Endothelial cell of umbilical vein (primary cell): ENCODE measurements at regions not wholly inside any gene's neighbourhood (a gene's known extent, or its start where the extent isn't known, plus 50 kb on each side); places are given as distances from the start of the nearest gene placed in this dataset.

Source experiments
- BruUV-seq: library from RNA; stranded (reverse); fragments of 400-500 nt; replicated peaks from 2 replicates; lab custom pipeline; 2021; lab: Mats Ljungman, UMichigan
- CTCF ChIA-PET: fragments of 300-600, 350-600 bp; sonication (Branson Sonifier 250); formaldehyde crosslinking; loops from one replicate; lab custom pipeline; 2021; ENCODE audit warnings: antibody characterized with exemption, inconsistent platforms; lab: Charles Lee
- POLR2A ChIA-PET: fragments of 300-600, 350-600 bp; sonication (Branson Sonifier 250); formaldehyde crosslinking; loops from one replicate; lab custom pipeline; 2021; ENCODE audit warnings: antibody characterized with exemption, inconsistent platforms; lab: Charles Lee
- DNase-seq: peaks from one replicate; pipeline ENCODE4 v3.0.0-alpha.2; 2011; ENCODE audit warnings: low read depth, low spot score
- FAIRE-seq: peaks from 2 replicates; lab custom pipeline; 2011; peaks lifted over from hg19 to GRCh38; lab: Jason Lieb, UNC
- H2AFZ ChIP-seq: 2 replicates; pipeline ENCODE4 v1.6.0; 2012; ENCODE audit warnings: low read depth, low read length, control low read depth, inconsistent platforms
- H3K27ac ChIP-seq: 2 replicates; pipeline ENCODE4 v1.5.1; 2011; ENCODE audit warnings: low read depth, mild to moderate bottlenecking, control low read depth, low read length, moderate library complexity; ENCODE audit not compliant: insufficient read depth
- H3K27me3 ChIP-seq, 2 experiments: 2 replicates each; pipeline versions ENCODE4 v1.6.0 to v1.6.1; 2011; ENCODE audit warnings: low read length in 2 of 2, mixed read lengths in 1 of 2; ENCODE audit not compliant: control insufficient read depth in 2 of 2, insufficient read depth in 2 of 2
- H3K36me3 ChIP-seq, 2 experiments: 2 replicates in 1 of 2; 3 replicates in 1 of 2; pipeline ENCODE4 v1.5.1; 2011; ENCODE audit warnings: low read length in 2 of 2, mild to moderate bottlenecking in 1 of 2, moderate library complexity in 1 of 2; ENCODE audit not compliant: control insufficient read depth in 2 of 2, insufficient read depth in 2 of 2; ENCODE audit errors: extremely low read depth in 1 of 2
- H3K4me1 ChIP-seq: 3 replicates; pipeline ENCODE4 v1.5.1; 2011; ENCODE audit warnings: mild to moderate bottlenecking, low read length; ENCODE audit not compliant: control insufficient read depth, insufficient read depth; ENCODE audit errors: extremely low read depth
- H3K4me2 ChIP-seq: 2 replicates; pipeline ENCODE4 v1.6.1; 2011; ENCODE audit warnings: low read length, control low read depth, mixed read lengths; ENCODE audit not compliant: insufficient read depth
- H3K4me3 ChIP-seq, 3 experiments: fragments of 200-600 bp in 1 of 3; sonication (generic), shearing (Covaris generic) in 1 of 3; replicated peaks in 1 of 3; 2 replicates each; pipeline ENCODE4 v1.5.1; 2011 to 2016; ENCODE audit warnings: control low read depth in 3 of 3, low read length in 3 of 3, mild to moderate bottlenecking in 2 of 3, inconsistent platforms in 1 of 3, low read depth in 1 of 3, moderate library complexity in 1 of 3; ENCODE audit not compliant: insufficient read depth in 1 of 3
- H3K79me2 ChIP-seq: 2 replicates; pipeline ENCODE4 v1.6.0; 2012; ENCODE audit warnings: low read length, inconsistent platforms; ENCODE audit not compliant: control insufficient read depth, insufficient read depth
- H3K9ac ChIP-seq: replicated peaks from 2 replicates; pipeline ENCODE3; 2011; ENCODE audit warnings: low read length, control low read depth; ENCODE audit not compliant: insufficient read depth; ENCODE audit errors: extremely low read depth
- H3K9me1 ChIP-seq: replicated peaks from 3 replicates; pipeline ENCODE4 v1.6.0; 2011; ENCODE audit warnings: mild to moderate bottlenecking, low read length; ENCODE audit not compliant: control insufficient read depth, insufficient read depth; ENCODE audit errors: extremely low read depth
- H3K9me3 ChIP-seq: replicated peaks from 2 replicates; pipeline ENCODE4 v1.5.1; 2012; ENCODE audit warnings: low read length, inconsistent platforms; ENCODE audit not compliant: control insufficient read depth, insufficient read depth
- H4K20me1 ChIP-seq: replicated peaks from 2 replicates; pipeline ENCODE3; 2011; ENCODE audit warnings: mild to moderate bottlenecking, low read length; ENCODE audit not compliant: control insufficient read depth, insufficient read depth; ENCODE audit errors: extremely low read depth
- EZH2 ChIP-seq: IDR thresholded peaks from 2 replicates; pipeline ENCODE4 v1.6.1; 2012; ENCODE audit warnings: borderline replicate concordance, low read depth, mild to moderate bottlenecking, moderate library complexity, low read length, inconsistent platforms; ENCODE audit not compliant: severe bottlenecking
- FOS ChIP-seq: IDR thresholded peaks from 2 replicates; pipeline ENCODE4 v1.6.1; 2011; ENCODE audit warnings: mild to moderate bottlenecking, low read length, moderate library complexity, borderline replicate concordance; ENCODE audit not compliant: insufficient read depth
- GATA2 ChIP-seq: IDR thresholded peaks from 2 replicates; pipeline ENCODE4 v1.7.0; 2011; ENCODE audit warnings: low read depth, mild to moderate bottlenecking, moderate library complexity, mixed read lengths, low read length; ENCODE audit not compliant: insufficient read length, insufficient read depth
- JUN ChIP-seq: IDR thresholded peaks from 2 replicates; pipeline ENCODE4 v1.6.1; 2011; ENCODE audit warnings: borderline replicate concordance, low read depth; ENCODE audit not compliant: insufficient read length, insufficient read depth
- MYC ChIP-seq: IDR thresholded peaks from one replicate; pipeline ENCODE4 v1.6.1; 2011; ENCODE audit warnings: mild to moderate bottlenecking, low read depth, low read length
- POLR2A ChIP-seq: IDR thresholded peaks from 2 replicates; pipeline ENCODE4 v1.6.1; 2012; ENCODE audit warnings: low read depth, mild to moderate bottlenecking, control low read depth, low read length
- POLR2AphosphoS5 ChIP-seq: IDR thresholded peaks from 2 replicates; pipeline ENCODE4 v1.6.1; 2012; ENCODE audit warnings: low read depth, mild to moderate bottlenecking, control low read depth, low read length, moderate library complexity; ENCODE audit not compliant: insufficient read depth
- dilution Hi-C: fragments of 300-500 bp; cut with MboI; formaldehyde crosslinking; loops from one replicate; pipeline ENCODE4 v1.15.0; 2019; ENCODE audit warnings: low sequenced_read_pairs; ENCODE audit not compliant: extremely low pct_ligation_motif_present
- intact Hi-C: fragments of 100-400 bp; cut with micrococcal nuclease; formaldehyde crosslinking; loops from one replicate; pipeline ENCODE4 v1.10.0; 2022
- TF ChIP-seq, protein P1 (sequence below), 2 donors: IDR thresholded peaks; 1 replicate in 1 of 2; 2 replicates in 1 of 2; pipeline ENCODE4 v1.5.1; 2011; ENCODE audit warnings: low read length in 2 of 2, mild to moderate bottlenecking in 2 of 2, moderate library complexity in 2 of 2, control low read depth in 1 of 2, inconsistent platforms in 1 of 2, low read depth in 1 of 2; ENCODE audit not compliant: insufficient read depth in 1 of 2; ENCODE audit errors: extremely low read depth in 1 of 2
- TF ChIP-seq, protein P2 (sequence below): IDR thresholded peaks from 2 replicates; pipeline ENCODE4 v1.6.1; 2011; ENCODE audit not compliant: insufficient read depth, insufficient read length

DNA sequence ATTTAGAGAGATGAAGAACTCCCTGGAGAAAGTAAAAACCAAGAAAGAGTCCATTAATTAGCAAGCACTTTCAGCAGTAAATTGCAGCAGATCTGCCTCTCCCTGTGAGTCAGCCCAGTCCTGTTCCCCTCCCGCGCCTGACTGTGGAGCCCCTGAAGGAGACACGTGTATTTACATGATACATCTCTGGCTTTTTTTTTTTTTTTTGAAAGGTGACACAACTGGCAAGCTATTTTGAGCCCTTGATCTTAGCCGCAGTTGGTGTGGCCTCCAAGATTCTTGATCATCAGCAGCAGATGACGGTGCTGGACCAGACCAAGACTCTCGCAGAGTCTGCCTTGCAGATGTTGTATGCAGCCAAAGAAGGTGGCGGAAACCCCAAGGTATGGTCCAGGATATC, 271.8 kb upstream of the TPM1 start:
- no peak overlapping the region for H3K27ac ChIP-seq

More for the DNA sequence above, 271.8 kb upstream of the TPM1 start:
- no peak for TF ChIP-seq EZH2
- no peak for TF ChIP-seq FOS
- TF ChIP-seq MYC = no peak
- TF ChIP-seq JUN = no peak
- TF ChIP-seq POLR2AphosphoS5 = no peak
- no peak for TF ChIP-seq POLR2A
- TF ChIP-seq, protein P1, sequence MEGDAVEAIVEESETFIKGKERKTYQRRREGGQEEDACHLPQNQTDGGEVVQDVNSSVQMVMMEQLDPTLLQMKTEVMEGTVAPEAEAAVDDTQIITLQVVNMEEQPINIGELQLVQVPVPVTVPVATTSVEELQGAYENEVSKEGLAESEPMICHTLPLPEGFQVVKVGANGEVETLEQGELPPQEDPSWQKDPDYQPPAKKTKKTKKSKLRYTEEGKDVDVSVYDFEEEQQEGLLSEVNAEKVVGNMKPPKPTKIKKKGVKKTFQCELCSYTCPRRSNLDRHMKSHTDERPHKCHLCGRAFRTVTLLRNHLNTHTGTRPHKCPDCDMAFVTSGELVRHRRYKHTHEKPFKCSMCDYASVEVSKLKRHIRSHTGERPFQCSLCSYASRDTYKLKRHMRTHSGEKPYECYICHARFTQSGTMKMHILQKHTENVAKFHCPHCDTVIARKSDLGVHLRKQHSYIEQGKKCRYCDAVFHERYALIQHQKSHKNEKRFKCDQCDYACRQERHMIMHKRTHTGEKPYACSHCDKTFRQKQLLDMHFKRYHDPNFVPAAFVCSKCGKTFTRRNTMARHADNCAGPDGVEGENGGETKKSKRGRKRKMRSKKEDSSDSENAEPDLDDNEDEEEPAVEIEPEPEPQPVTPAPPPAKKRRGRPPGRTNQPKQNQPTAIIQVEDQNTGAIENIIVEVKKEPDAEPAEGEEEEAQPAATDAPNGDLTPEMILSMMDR (IDR thresholded peaks at IDR 0.05; ENCODE audit: extremely low read depth in 1 of 2, insufficient read depth in 1 of 2, low read depth in 1 of 2, low read length in 2 of 2) = no peak
- TF ChIP-seq, protein P2, sequence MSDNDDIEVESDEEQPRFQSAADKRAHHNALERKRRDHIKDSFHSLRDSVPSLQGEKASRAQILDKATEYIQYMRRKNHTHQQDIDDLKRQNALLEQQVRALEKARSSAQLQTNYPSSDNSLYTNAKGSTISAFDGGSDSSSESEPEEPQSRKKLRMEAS = no peak
- TF ChIP-seq GATA2 = no peak
- H3K27me3 ChIP-seq = peaks cover 0 to 3% of the 10 kb centered on the region in 2 experiments
- no peak for FAIRE-seq
- H3K4me2 ChIP-seq = no peak overlapping the region
- no peak for DNase-seq
- no TSS peak for BruUV-seq
- POLR2A ChIA-PET = no interaction called here
- H3K9me3 ChIP-seq = no peaks in the 10 kb centered on the region
- H4K20me1 ChIP-seq = no peaks in the 10 kb centered on the region
- H3K9me1 ChIP-seq = no peaks in the 10 kb centered on the region
- no peak overlapping the region for H3K9ac ChIP-seq
- CTCF ChIA-PET = interaction anchor here (1.6 kb wide), 1 partner anchor 29 kb away, joined by 4 read pairs; no protein-coding TSS in a partner anchor
- no peaks in the 10 kb centered on the region for H3K36me3 ChIP-seq
- H3K4me3 ChIP-seq = no peak overlapping the region
- no peaks in the 10 kb centered on the region for H3K79me2 ChIP-seq
- intact Hi-C loops = no loop called here
- dilution Hi-C loops = no loop called here
- no peaks in the 10 kb centered on the region for H3K4me1 ChIP-seq
- H2AFZ ChIP-seq = no peak overlapping the region
